ENCODE measurements at regions not wholly inside any gene's neighbourhood (a gene's known extent, or its start where the extent isn't known, plus 50 kb on each side); places are given as distances from the start of the nearest gene placed in this dataset.

GRCh38 chrX:115958687-115959359 is 211.7 kb upstream of the AGTR2 start:
- no peak for TF ChIP-seq MAX (IDR thresholded peaks at IDR 0.05)
- TF ChIP-seq EGR1 (IDR thresholded peaks at IDR 0.05; ENCODE audit: low read depth): no peak
- TF ChIP-seq CTCF (IDR thresholded peaks at IDR 0.05 in 2 of 3, conservative IDR thresholded peaks at IDR 0.05 in 1 of 3; ENCODE audit: borderline replicate concordance in 1 of 3, insufficient read depth in 1 of 3, low read depth in 2 of 3, low read length in 2 of 3): peak in 1 of 3 experiments; percentile 3; a peak in 1 of 6 replicates
- TF ChIP-seq YY1 (IDR thresholded peaks at IDR 0.05; ENCODE audit: extremely low read depth, insufficient replicate concordance, low read depth, low read length): no peak
- no peak for TF ChIP-seq ZBTB33 (IDR thresholded peaks at IDR 0.05; ENCODE audit: extremely low read depth, insufficient replicate concordance, low read length)
- TF ChIP-seq EZH2 (IDR thresholded peaks at IDR 0.05): no peak
- TF ChIP-seq CEBPB (IDR thresholded peaks at IDR 0.05; ENCODE audit: low read depth): no peak
- TF ChIP-seq POLR2A (IDR thresholded peaks at IDR 0.05; ENCODE audit: borderline replicate concordance, extremely low read depth, insufficient read depth, insufficient read length): no peak
- TF ChIP-seq POLR2AphosphoS5 (IDR thresholded peaks at IDR 0.05; ENCODE audit: low read depth, low read length): no peak
- TF ChIP-seq RAD21 (IDR thresholded peaks at IDR 0.05; ENCODE audit: low read depth): 0 out of 2 replicates have a peak, but pooled peaks have one; percentile 8
- TF ChIP-seq EZH2phosphoT487 (IDR thresholded peaks at IDR 0.05; ENCODE audit: borderline replicate concordance): no peak
